ENCODE measurements at regions not wholly inside any gene's neighbourhood (a gene's known extent, or its start where the extent isn't known, plus 50 kb on each side); places are given as distances from the start of the nearest gene placed in this dataset.
"Not testable (repeated sequence)": the region's sequence is repeated elsewhere in the genome, so short reads cannot be mapped to it uniquely, and the experiment has no call there.

GRCh38 chr11:23755769-23756168 is 741.1 kb upstream of the LUZP2 start:
- no peak for DNase-seq (ENCODE audit: low read depth in 2 of 2)

GRCh38 chr11:23759489-23759888 is 737.4 kb upstream of the LUZP2 start:
- no peak for DNase-seq (ENCODE audit: low read depth in 2 of 2)

GRCh38 chr11:23764286-23764685 is 732.6 kb upstream of the LUZP2 start:
- DNase-seq (ENCODE audit: low read depth in 2 of 2), result no peak

GRCh38 chr11:23765682-23766252 is 731.1 kb upstream of the LUZP2 start:
- DNase-seq (ENCODE audit: low read depth in 2 of 2), result no peak

GRCh38 chr11:23767576-23767975 is 729.3 kb upstream of the LUZP2 start:
- DNase-seq (ENCODE audit: low read depth in 2 of 2), result no peak

GRCh38 chr11:23769214-23769613 is 727.6 kb upstream of the LUZP2 start:
- DNase-seq (ENCODE audit: low read depth in 2 of 2), result no peak

GRCh38 chr11:23772081-23772480 is 724.8 kb upstream of the LUZP2 start:
- DNase-seq (ENCODE audit: low read depth in 2 of 2), result no peak

GRCh38 chr11:23778971-23779370 is 717.9 kb upstream of the LUZP2 start:
- DNase-seq (ENCODE audit: low read depth in 2 of 2), result no peak

- no peak for DNase-seq (ENCODE audit: low read depth in 2 of 2)
Observed at GRCh38 chr11:23780231-23780630, 716.6 kb upstream of the LUZP2 start.

- no peak for DNase-seq (ENCODE audit: low read depth in 2 of 2)
Observed at GRCh38 chr11:23781803-23782560, 714.9 kb upstream of the LUZP2 start.

- DNase-seq (ENCODE audit: low read depth in 2 of 2), result not testable (repeated sequence)
Observed at GRCh38 chr11:23786974-23787373, 709.9 kb upstream of the LUZP2 start.

GRCh38 chr11:23789200-23789853 is 707.5 kb upstream of the LUZP2 start:
- no peak for DNase-seq (ENCODE audit: low read depth in 2 of 2)

GRCh38 chr11:23789938-23790371 is 706.9 kb upstream of the LUZP2 start:
- DNase-seq (ENCODE audit: low read depth in 2 of 2), result no peak

GRCh38 chr11:23797624-23798419 is 699.0 kb upstream of the LUZP2 start:
- no peak for DNase-seq (ENCODE audit: low read depth in 2 of 2)

- DNase-seq (ENCODE audit: low read depth in 2 of 2), result not testable (repeated sequence)
Observed at GRCh38 chr11:23834306-23834705, 662.5 kb upstream of the LUZP2 start.

GRCh38 chr11:23836981-23837380 is 659.9 kb upstream of the LUZP2 start:
- DNase-seq (ENCODE audit: low read depth in 2 of 2), result no peak

- DNase-seq (ENCODE audit: low read depth in 2 of 2), result no peak
Observed at GRCh38 chr11:23840872-23841271, 656.0 kb upstream of the LUZP2 start.

- no peak for DNase-seq (ENCODE audit: low read depth in 2 of 2)
Observed at GRCh38 chr11:23846902-23847422, 649.9 kb upstream of the LUZP2 start.

GRCh38 chr11:23851216-23851615 is 645.6 kb upstream of the LUZP2 start:
- DNase-seq (ENCODE audit: low read depth in 2 of 2), result no peak

GRCh38 chr11:23856654-23857053 is 640.2 kb upstream of the LUZP2 start:
- no peak for DNase-seq (ENCODE audit: low read depth in 2 of 2)

- DNase-seq (ENCODE audit: low read depth in 2 of 2), result no peak
Observed at GRCh38 chr11:23859087-23859486, 637.8 kb upstream of the LUZP2 start.

GRCh38 chr11:23861615-23862014 is 635.2 kb upstream of the LUZP2 start:
- DNase-seq (ENCODE audit: low read depth in 2 of 2), result no peak
